OCI-LY7 (cell line): ENCODE measurements at regions not wholly inside any gene's neighbourhood (a gene's known extent, or its start where the extent isn't known, plus 50 kb on each side); places are given as distances from the start of the nearest gene placed in this dataset.

Source experiments
- BruUV-seq: library from RNA; stranded (reverse); fragments of 400-500 nt; replicated peaks from 2 replicates; lab custom pipeline; 2021; lab: Mats Ljungman, UMichigan
- CTCF ChIA-PET: fragments of 300-600 bp; sonication (Branson Sonifier 250); formaldehyde crosslinking; loops from one replicate; lab custom pipeline; 2022; ENCODE audit warnings: antibody characterized with exemption; ENCODE audit not compliant: unreplicated experiment; lab: Charles Lee
- POLR2A ChIA-PET: fragments of 300-600 bp; sonication (Branson Sonifier 250); formaldehyde crosslinking; loops from one replicate; lab custom pipeline; 2022; ENCODE audit warnings: antibody characterized with exemption; lab: Charles Lee
- DNase-seq: peaks from one replicate; pipeline ENCODE4 v3.0.0-alpha.2; 2015; ENCODE audit warnings: low spot score
- H2AFZ ChIP-seq: fragments of 200-600 bp; sonication (generic), shearing (Covaris generic); 2 replicates; pipeline ENCODE4 v1.6.1; 2014; ENCODE audit warnings: mild to moderate bottlenecking, antibody characterized with exemption, low read length, moderate library complexity
- H3K27ac ChIP-seq: fragments of 200-600 bp; sonication (generic); 2 replicates; pipeline ENCODE4 v1.5.1; 2014; ENCODE audit warnings: mixed run types, low read depth, mild to moderate bottlenecking, moderate library complexity, low read length, inconsistent platforms; ENCODE audit not compliant: poor library complexity, severe bottlenecking
- H3K36me3 ChIP-seq: fragments of 200-600 bp; sonication (generic); 2 replicates; pipeline ENCODE4 v1.6.1; 2014; ENCODE audit warnings: mild to moderate bottlenecking, antibody characterized with exemption, low read length, moderate library complexity, mixed read lengths; ENCODE audit not compliant: insufficient read depth
- H3K4me1 ChIP-seq: fragments of 200-600 bp; sonication (generic); 2 replicates; pipeline ENCODE4 v1.5.1; 2014; ENCODE audit warnings: mild to moderate bottlenecking, low read length; ENCODE audit not compliant: insufficient read depth, poor library complexity, severe bottlenecking
- H3K4me2 ChIP-seq: fragments of 200-600 bp; sonication (generic); 2 replicates; pipeline ENCODE4 v1.6.1; 2014; ENCODE audit warnings: mild to moderate bottlenecking, low read length
- H3K4me3 ChIP-seq: fragments of 200-600 bp; sonication (generic); 2 replicates; pipeline ENCODE4 v1.5.1; 2014; ENCODE audit warnings: mild to moderate bottlenecking, low read depth, low read length; ENCODE audit not compliant: poor library complexity, severe bottlenecking
- H3K79me2 ChIP-seq: fragments of 200-600 bp; sonication (generic); 2 replicates; pipeline ENCODE4 v1.6.1; 2016; ENCODE audit warnings: low read depth, mild to moderate bottlenecking, low read length, moderate library complexity, mixed read lengths; ENCODE audit not compliant: insufficient read depth
- H3K9me2 ChIP-seq: fragments of 200-600 bp; sonication (generic); 2 replicates; pipeline ENCODE4 v1.6.1; 2016; ENCODE audit warnings: mild to moderate bottlenecking, low read length, mixed read lengths; ENCODE audit not compliant: insufficient read depth
- H3K9me3 ChIP-seq: fragments of 200-600 bp; sonication (generic); 2 replicates; pipeline ENCODE4 v1.6.1; 2014; ENCODE audit warnings: mild to moderate bottlenecking, mixed run types, low read length, mixed read lengths
- H4K20me1 ChIP-seq: fragments of 200-600 bp; sonication (generic); 2 replicates; pipeline ENCODE4 v1.6.1; 2014; ENCODE audit warnings: mild to moderate bottlenecking, antibody characterized with exemption, low read length, moderate library complexity, mixed read lengths; ENCODE audit not compliant: insufficient read depth
- EZH2phosphoT487 ChIP-seq: fragments of 200-600 bp; sonication (generic); IDR thresholded peaks from 2 replicates; pipeline ENCODE4 v1.6.1; 2018; ENCODE audit warnings: low read depth, borderline replicate concordance, mild to moderate bottlenecking, mixed run types, antibody characterized with exemption, low read length, moderate library complexity, mixed read lengths
- intact Hi-C: fragments of 100-400 bp; cut with micrococcal nuclease; formaldehyde crosslinking; loops from one replicate; pipeline ENCODE4 v1.10.0; 2022; ENCODE audit not compliant: unreplicated experiment
- TF ChIP-seq, protein P1 (sequence below): fragments of 200-600 bp; sonication (generic); conservative IDR thresholded peaks from 2 replicates; pipeline ENCODE4 v1.5.1; 2014; ENCODE audit warnings: mild to moderate bottlenecking, antibody characterized with exemption, low read length, moderate library complexity, mixed read lengths

DNA sequence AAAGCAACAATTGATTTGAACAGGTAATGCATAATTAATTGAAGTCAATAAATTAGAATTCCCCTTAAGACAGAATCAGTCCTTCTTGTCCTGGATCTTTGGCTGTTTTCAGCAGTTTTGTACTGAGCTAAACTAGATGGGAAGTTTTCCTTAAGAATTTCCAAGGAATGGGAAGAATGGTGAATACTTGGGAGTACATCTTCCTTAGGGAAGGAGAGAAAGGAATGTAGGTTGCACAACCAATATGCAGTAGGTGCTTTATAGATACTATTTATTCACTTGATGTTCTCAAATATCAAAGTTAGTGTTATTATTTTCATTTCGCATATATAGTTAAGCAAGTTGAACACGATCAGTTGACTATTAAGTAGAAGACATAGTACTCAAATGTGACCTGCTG lies 183.5 kb upstream of the MAP1B start:
- CTCF ChIA-PET: no interaction called here

DNA sequence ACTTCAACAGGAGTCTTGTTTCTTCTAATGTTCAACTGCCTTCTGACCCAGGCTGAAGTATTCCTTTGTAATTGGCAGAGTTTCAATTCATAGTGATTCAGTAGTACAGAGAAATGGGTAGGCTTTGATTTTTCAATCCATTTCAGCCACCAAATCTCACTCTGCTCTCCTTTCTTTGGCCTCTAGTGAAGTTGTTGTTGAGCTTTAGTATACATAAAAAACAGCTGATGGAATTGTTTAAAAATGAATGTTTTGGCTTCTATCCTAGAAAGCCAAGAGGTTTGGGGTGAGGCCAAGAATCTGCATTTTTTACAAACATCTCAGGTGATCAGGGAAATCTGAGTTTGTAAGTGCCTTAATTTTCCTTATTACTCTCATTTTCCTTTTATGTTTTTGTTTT lies 182.9 kb upstream of the MAP1B start:
- intact Hi-C loops: no loop called here
- Histone ChIP-seq H3K27ac (no peak overlapping the region), H3K4me2 (no peak overlapping the region), H3K36me3 (no peaks in the 10 kb centered on the region), H3K9me2 (no peaks in the 10 kb centered on the region), H3K9me3 (no peaks in the 10 kb centered on the region), H3K4me1 (no peaks in the 10 kb centered on the region), H4K20me1 (no peaks in the 10 kb centered on the region), H3K79me2 (no peaks in the 10 kb centered on the region), H3K4me3 (no peak overlapping the region), H2AFZ (no peak overlapping the region)
- BruUV-seq: no TSS peak
- ChIA-PET POLR2A (no interaction called here), CTCF (no interaction called here)
- no peak for DNase-seq
- TF ChIP-seq, protein P1, sequence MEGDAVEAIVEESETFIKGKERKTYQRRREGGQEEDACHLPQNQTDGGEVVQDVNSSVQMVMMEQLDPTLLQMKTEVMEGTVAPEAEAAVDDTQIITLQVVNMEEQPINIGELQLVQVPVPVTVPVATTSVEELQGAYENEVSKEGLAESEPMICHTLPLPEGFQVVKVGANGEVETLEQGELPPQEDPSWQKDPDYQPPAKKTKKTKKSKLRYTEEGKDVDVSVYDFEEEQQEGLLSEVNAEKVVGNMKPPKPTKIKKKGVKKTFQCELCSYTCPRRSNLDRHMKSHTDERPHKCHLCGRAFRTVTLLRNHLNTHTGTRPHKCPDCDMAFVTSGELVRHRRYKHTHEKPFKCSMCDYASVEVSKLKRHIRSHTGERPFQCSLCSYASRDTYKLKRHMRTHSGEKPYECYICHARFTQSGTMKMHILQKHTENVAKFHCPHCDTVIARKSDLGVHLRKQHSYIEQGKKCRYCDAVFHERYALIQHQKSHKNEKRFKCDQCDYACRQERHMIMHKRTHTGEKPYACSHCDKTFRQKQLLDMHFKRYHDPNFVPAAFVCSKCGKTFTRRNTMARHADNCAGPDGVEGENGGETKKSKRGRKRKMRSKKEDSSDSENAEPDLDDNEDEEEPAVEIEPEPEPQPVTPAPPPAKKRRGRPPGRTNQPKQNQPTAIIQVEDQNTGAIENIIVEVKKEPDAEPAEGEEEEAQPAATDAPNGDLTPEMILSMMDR: no peak

More for the DNA sequence above, 183.5 kb upstream of the MAP1B start:
- intact Hi-C loops: no loop called here
- no peaks in the 10 kb centered on the region for H3K4me1 ChIP-seq
- no peaks in the 10 kb centered on the region for H3K79me2 ChIP-seq
- no TSS peak for BruUV-seq
- H3K27ac ChIP-seq: no peak overlapping the region
- no peaks in the 10 kb centered on the region for H3K36me3 ChIP-seq
- no peak for TF ChIP-seq EZH2phosphoT487
- TF ChIP-seq, protein P1: no peak
- no peaks in the 10 kb centered on the region for H3K9me2 ChIP-seq
- no peaks in the 10 kb centered on the region for H4K20me1 ChIP-seq
- no peak for DNase-seq
- POLR2A ChIA-PET: no interaction called here
- no peak overlapping the region for H3K4me3 ChIP-seq
- no peak overlapping the region for H3K4me2 ChIP-seq
- H3K9me3 ChIP-seq: no peaks in the 10 kb centered on the region
- no peak overlapping the region for H2AFZ ChIP-seq

DNA sequence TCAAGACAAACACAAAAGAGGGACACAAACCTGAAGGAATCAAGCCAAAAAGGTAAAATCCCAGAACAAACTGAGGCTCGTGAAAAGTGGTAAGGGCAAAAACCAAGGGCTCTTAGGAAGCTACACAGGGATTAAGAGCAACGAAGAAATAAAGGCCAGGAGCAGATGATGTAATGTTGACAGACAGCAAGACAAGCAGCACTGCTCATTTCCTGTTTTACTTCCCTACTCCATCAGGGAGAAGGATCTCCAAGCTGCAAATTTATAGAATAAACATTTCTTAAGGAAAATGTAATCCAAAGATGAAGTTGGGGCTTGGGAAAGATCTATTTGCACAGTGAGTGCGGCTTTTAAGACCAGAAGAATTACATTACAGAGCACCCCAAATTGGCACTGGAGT lies 182.3 kb upstream of the MAP1B start:
- POLR2A ChIA-PET: interaction anchor here (0.6 kb wide), 1 partner anchor 14 kb away, joined by 3 read pairs; no protein-coding TSS in a partner anchor
- BruUV-seq: no TSS peak
- CTCF ChIA-PET: interaction anchor here (0.6 kb wide), 1 partner anchor 30 kb away, joined by 3 read pairs; no protein-coding TSS in a partner anchor
- Histone ChIP-seq H3K27ac (no peak overlapping the region), H3K4me1 (no peaks in the 10 kb centered on the region), H3K9me3 (no peaks in the 10 kb centered on the region), H3K9me2 (no peaks in the 10 kb centered on the region), H3K36me3 (no peaks in the 10 kb centered on the region), H4K20me1 (no peaks in the 10 kb centered on the region), H3K79me2 (no peaks in the 10 kb centered on the region), H3K4me3 (no peak overlapping the region), H2AFZ (no peak overlapping the region), H3K4me2 (no peak overlapping the region)
- DNase-seq: no peak
- intact Hi-C loops: no loop called here
- TF ChIP-seq EZH2phosphoT487: no peak
- TF ChIP-seq, protein P1: no peak
